ENCODE measurements at regions not wholly inside any gene's neighbourhood (a gene's known extent, or its start where the extent isn't known, plus 50 kb on each side); places are given as distances from the start of the nearest gene placed in this dataset.

- TF ChIP-seq CTCF (conservative IDR thresholded peaks at IDR 0.05): no peak
- no peaks in the 10 kb centered on the region for H3K36me3 Mint-ChIP-seq (ENCODE audit: low read depth)
- H3K27ac Mint-ChIP-seq (ENCODE audit: unreplicated experiment): no peak overlapping the region
- no peak for DNase-seq (ENCODE audit: low read depth, low spot score)
- peaks cover 15% of the 10 kb centered on the region for H3K9me3 Mint-ChIP-seq
- H3K4me3 Mint-ChIP-seq: no peak overlapping the region
- H3K27me3 Mint-ChIP-seq (ENCODE audit: low read depth): no peaks in the 10 kb centered on the region
- no peaks in the 10 kb centered on the region for H3K4me1 Mint-ChIP-seq
Measured at GRCh38 chr11:22031791-22032190, 161.1 kb upstream of the ANO5 start.

GRCh38 chr11:22037505-22037904 is 155.4 kb upstream of the ANO5 start:
- Mint-ChIP-seq H3K27me3 (ENCODE audit: low read depth) (no peaks in the 10 kb centered on the region), H3K27ac (ENCODE audit: unreplicated experiment) (no peak overlapping the region), H3K9me3 (no peaks in the 10 kb centered on the region), H3K36me3 (ENCODE audit: low read depth) (no peaks in the 10 kb centered on the region), H3K4me1 (no peaks in the 10 kb centered on the region), H3K4me3 (no peak overlapping the region)
- TF ChIP-seq CTCF (conservative IDR thresholded peaks at IDR 0.05): no peak
- DNase-seq (ENCODE audit: low read depth, low spot score): no peak

GRCh38 chr11:22041039-22041438 is 151.8 kb upstream of the ANO5 start:
- TF ChIP-seq CTCF (conservative IDR thresholded peaks at IDR 0.05): no peak
- Mint-ChIP-seq H3K36me3 (ENCODE audit: low read depth) (no peaks in the 10 kb centered on the region), H3K27me3 (ENCODE audit: low read depth) (no peaks in the 10 kb centered on the region), H3K4me3 (no peak overlapping the region), H3K4me1 (no peaks in the 10 kb centered on the region), H3K9me3 (no peaks in the 10 kb centered on the region), H3K27ac (ENCODE audit: unreplicated experiment) (no peak overlapping the region)
- DNase-seq (ENCODE audit: low read depth, low spot score): no peak

- Mint-ChIP-seq H3K4me1 (no peaks in the 10 kb centered on the region), H3K36me3 (ENCODE audit: low read depth) (no peaks in the 10 kb centered on the region), H3K27ac (ENCODE audit: unreplicated experiment) (no peak overlapping the region), H3K9me3 (no peaks in the 10 kb centered on the region), H3K27me3 (ENCODE audit: low read depth) (no peaks in the 10 kb centered on the region), H3K4me3 (no peak overlapping the region)
- TF ChIP-seq CTCF (conservative IDR thresholded peaks at IDR 0.05): no peak
- no peak for DNase-seq (ENCODE audit: low read depth, low spot score)
Measured at GRCh38 chr11:22042081-22042480, 150.8 kb upstream of the ANO5 start.

GRCh38 chr11:22044126-22044525 is 148.8 kb upstream of the ANO5 start:
- no peaks in the 10 kb centered on the region for H3K4me1 Mint-ChIP-seq
- no peak for TF ChIP-seq CTCF (conservative IDR thresholded peaks at IDR 0.05)
- no peak overlapping the region for H3K4me3 Mint-ChIP-seq
- H3K36me3 Mint-ChIP-seq (ENCODE audit: low read depth): no peaks in the 10 kb centered on the region
- no peak overlapping the region for H3K27ac Mint-ChIP-seq (ENCODE audit: unreplicated experiment)
- no peaks in the 10 kb centered on the region for H3K27me3 Mint-ChIP-seq (ENCODE audit: low read depth)
- DNase-seq (ENCODE audit: low read depth, low spot score): no peak
- H3K9me3 Mint-ChIP-seq: no peaks in the 10 kb centered on the region

GRCh38 chr11:22049276-22049675 is 143.6 kb upstream of the ANO5 start:
- TF ChIP-seq CTCF (conservative IDR thresholded peaks at IDR 0.05): no peak
- H3K4me3 Mint-ChIP-seq: no peak overlapping the region
- no peaks in the 10 kb centered on the region for H3K36me3 Mint-ChIP-seq (ENCODE audit: low read depth)
- H3K4me1 Mint-ChIP-seq: no peaks in the 10 kb centered on the region
- H3K27ac Mint-ChIP-seq (ENCODE audit: unreplicated experiment): no peak overlapping the region
- DNase-seq (ENCODE audit: low read depth, low spot score): no peak
- H3K27me3 Mint-ChIP-seq (ENCODE audit: low read depth): no peaks in the 10 kb centered on the region
- peaks cover 4% of the 10 kb centered on the region for H3K9me3 Mint-ChIP-seq
